ENCODE measurements at regions not wholly inside any gene's neighbourhood (a gene's known extent, or its start where the extent isn't known, plus 50 kb on each side); places are given as distances from the start of the nearest gene placed in this dataset.
"Not testable (repeated sequence)": the region's sequence is repeated elsewhere in the genome, so short reads cannot be mapped to it uniquely, and the experiment has no call there.

GRCh38 chr20:55310844-55311243, 694.5 kb downstream of the CBLN4 start:
- not testable (repeated sequence) for H3K36me3 ChIP-seq (ENCODE audit: control insufficient read depth in 3 of 3, insufficient read depth in 2 of 3, low read depth in 1 of 3, low read length in 3 of 3); H3K27ac ChIP-seq (ENCODE audit: low read depth in 1 of 3, low read length in 2 of 3); H3K4me1 ChIP-seq (ENCODE audit: control insufficient read depth in 3 of 3, insufficient read depth in 2 of 3, low read depth in 1 of 3, low read length in 2 of 3); H3K4me3 ChIP-seq (ENCODE audit: low read depth in 1 of 3, low read length in 3 of 3); FAIRE-seq; H3K9me3 ChIP-seq (ENCODE audit: control insufficient read depth in 2 of 2, insufficient read depth in 1 of 2, low read depth in 1 of 2, low read length in 1 of 2); H3K27me3 ChIP-seq (ENCODE audit: control insufficient read depth in 3 of 3, insufficient read depth in 3 of 3, low read length in 3 of 3); DNase-seq

DNA sequence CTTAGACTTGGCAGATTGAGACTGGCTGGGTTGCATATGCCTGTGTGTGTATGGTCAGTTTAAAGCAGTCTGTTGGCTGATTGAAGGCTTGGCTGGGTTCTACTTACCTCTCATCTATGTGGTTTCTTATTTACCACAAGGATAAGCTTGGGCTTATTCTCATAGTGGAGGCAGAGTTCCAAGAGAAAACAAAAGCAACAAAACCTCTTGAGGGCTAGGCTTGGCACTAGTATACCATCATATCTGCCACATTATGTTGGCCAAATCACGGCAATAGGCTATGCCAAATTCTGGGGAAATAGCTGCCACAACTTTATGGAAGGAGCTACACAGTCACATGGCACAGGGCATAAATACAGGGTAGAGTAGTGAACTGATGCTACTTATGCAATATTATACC, 714.1 kb downstream of the CBLN4 start:
- DNase-seq (no peak), FAIRE-seq (no peak)
- WGBS, 3 donors: 83 to 88% (median 87%) methylated on average over 1 of the region's 1 CpG
- Histone ChIP-seq H3K27ac (ENCODE audit: low read depth in 1 of 3, low read length in 2 of 3) (no peak overlapping the region), H3K36me3 (ENCODE audit: control insufficient read depth in 3 of 3, insufficient read depth in 2 of 3, low read depth in 1 of 3, low read length in 3 of 3) (no peaks in the 10 kb centered on the region), H3K9me3 (ENCODE audit: control insufficient read depth in 2 of 2, insufficient read depth in 1 of 2, low read depth in 1 of 2, low read length in 1 of 2) (no peaks in the 10 kb centered on the region), H3K4me1 (ENCODE audit: control insufficient read depth in 3 of 3, insufficient read depth in 2 of 3, low read depth in 1 of 3, low read length in 2 of 3) (no peaks in the 10 kb centered on the region), H3K4me3 (ENCODE audit: low read depth in 1 of 3, low read length in 3 of 3) (no peak overlapping the region), H3K27me3 (ENCODE audit: control insufficient read depth in 3 of 3, insufficient read depth in 3 of 3, low read length in 3 of 3) (no peaks in the 10 kb centered on the region)

DNA sequence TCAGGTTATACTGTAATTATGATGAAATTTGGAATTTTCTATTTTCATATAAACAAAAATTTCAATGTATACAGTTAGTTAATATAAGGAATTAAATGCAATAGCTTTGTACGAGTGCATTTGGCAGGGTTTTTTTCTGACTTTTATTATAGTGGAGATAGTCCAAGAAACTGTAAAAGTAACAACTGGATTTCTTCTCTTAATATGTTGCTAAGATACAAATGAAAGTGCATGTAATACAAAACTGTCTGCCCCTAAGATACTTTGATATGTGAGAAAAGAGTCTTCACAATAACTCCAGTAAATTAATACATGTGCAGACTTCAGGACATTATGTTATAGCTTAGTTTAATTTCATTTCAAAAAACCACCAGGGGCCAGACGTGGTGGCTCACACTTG, 721.4 kb downstream of the CBLN4 start:
- WGBS, 3 donors: 47 to 63% (median 49%) methylated on average over 2 of the region's 2 CpGs
- Histone ChIP-seq H3K4me1 (ENCODE audit: control insufficient read depth in 3 of 3, insufficient read depth in 2 of 3, low read depth in 1 of 3, low read length in 2 of 3) (no peaks in the 10 kb centered on the region), H3K36me3 (ENCODE audit: control insufficient read depth in 3 of 3, insufficient read depth in 2 of 3, low read depth in 1 of 3, low read length in 3 of 3) (no peaks in the 10 kb centered on the region), H3K9me3 (ENCODE audit: control insufficient read depth in 2 of 2, insufficient read depth in 1 of 2, low read depth in 1 of 2, low read length in 1 of 2) (peaks cover 0 to 2% of the 10 kb centered on the region in 2 donors), H3K27ac (ENCODE audit: low read depth in 1 of 3, low read length in 2 of 3) (no peak overlapping the region), H3K27me3 (ENCODE audit: control insufficient read depth in 3 of 3, insufficient read depth in 3 of 3, low read length in 3 of 3) (no peaks in the 10 kb centered on the region), H3K4me3 (ENCODE audit: low read depth in 1 of 3, low read length in 3 of 3) (no peak overlapping the region)
- FAIRE-seq (peak; percentile 5), DNase-seq (no peak)

DNA sequence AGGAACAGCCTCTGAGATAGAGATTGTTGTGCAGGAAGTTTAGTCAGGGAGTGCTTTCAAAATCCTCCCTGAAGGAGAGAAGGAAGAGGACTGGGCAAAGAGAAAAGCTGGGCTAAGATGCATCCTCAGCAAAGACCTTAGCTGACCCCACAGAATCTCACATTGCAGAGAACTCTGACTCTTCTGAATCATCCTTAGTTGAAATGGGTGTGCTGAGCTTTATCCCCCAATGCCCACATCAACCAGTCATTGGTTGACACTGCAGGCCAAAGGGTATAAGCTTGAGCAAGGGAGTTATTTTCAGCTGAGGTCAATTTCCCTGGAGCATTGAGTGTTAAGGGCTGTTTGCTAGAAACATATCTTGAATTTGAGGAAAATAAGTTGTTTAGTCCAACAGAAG, 732.2 kb downstream of the CBLN4 start:
- DNase-seq (no peak), FAIRE-seq (no peak)
- Histone ChIP-seq H3K27me3 (ENCODE audit: control insufficient read depth in 3 of 3, insufficient read depth in 3 of 3, low read length in 3 of 3) (no peaks in the 10 kb centered on the region), H3K4me1 (ENCODE audit: control insufficient read depth in 3 of 3, insufficient read depth in 2 of 3, low read depth in 1 of 3, low read length in 2 of 3) (no peaks in the 10 kb centered on the region), H3K27ac (ENCODE audit: low read depth in 1 of 3, low read length in 2 of 3) (no peak overlapping the region), H3K36me3 (ENCODE audit: control insufficient read depth in 3 of 3, insufficient read depth in 2 of 3, low read depth in 1 of 3, low read length in 3 of 3) (no peaks in the 10 kb centered on the region), H3K9me3 (ENCODE audit: control insufficient read depth in 2 of 2, insufficient read depth in 1 of 2, low read depth in 1 of 2, low read length in 1 of 2) (no peaks in the 10 kb centered on the region), H3K4me3 (ENCODE audit: low read depth in 1 of 3, low read length in 3 of 3) (no peak overlapping the region)

GRCh38 chr20:55271371-55271770, 733.9 kb downstream of the CBLN4 start:
- no peak overlapping the region for H3K27ac ChIP-seq (ENCODE audit: low read depth in 1 of 3, low read length in 2 of 3)
- no peak overlapping the region for H3K4me3 ChIP-seq (ENCODE audit: low read depth in 1 of 3, low read length in 3 of 3)
- 79 to 87% (median 80%) methylated on average over 2 of the region's 2 CpGs for WGBS, 3 donors
- no peaks in the 10 kb centered on the region for H3K27me3 ChIP-seq (ENCODE audit: control insufficient read depth in 3 of 3, insufficient read depth in 3 of 3, low read length in 3 of 3)
- DNase-seq (no peak), FAIRE-seq (no peak)
- H3K4me1 ChIP-seq (ENCODE audit: control insufficient read depth in 3 of 3, insufficient read depth in 2 of 3, low read depth in 1 of 3, low read length in 2 of 3): no peaks in the 10 kb centered on the region
- no peaks in the 10 kb centered on the region for H3K9me3 ChIP-seq (ENCODE audit: control insufficient read depth in 2 of 2, insufficient read depth in 1 of 2, low read depth in 1 of 2, low read length in 1 of 2)
- no peaks in the 10 kb centered on the region for H3K36me3 ChIP-seq (ENCODE audit: control insufficient read depth in 3 of 3, insufficient read depth in 2 of 3, low read depth in 1 of 3, low read length in 3 of 3)

- 83 to 95% (median 89%) methylated on average over 1 of the region's 1 CpG for WGBS, 3 donors
- FAIRE-seq (no peak), DNase-seq (no peak)
- Histone ChIP-seq H3K27me3 (ENCODE audit: control insufficient read depth in 3 of 3, insufficient read depth in 3 of 3, low read length in 3 of 3) (no peaks in the 10 kb centered on the region), H3K36me3 (ENCODE audit: control insufficient read depth in 3 of 3, insufficient read depth in 2 of 3, low read depth in 1 of 3, low read length in 3 of 3) (no peaks in the 10 kb centered on the region), H3K4me1 (ENCODE audit: control insufficient read depth in 3 of 3, insufficient read depth in 2 of 3, low read depth in 1 of 3, low read length in 2 of 3) (no peaks in the 10 kb centered on the region), H3K4me3 (ENCODE audit: low read depth in 1 of 3, low read length in 3 of 3) (no peak overlapping the region), H3K27ac (ENCODE audit: low read depth in 1 of 3, low read length in 2 of 3) (no peak overlapping the region), H3K9me3 (ENCODE audit: control insufficient read depth in 2 of 2, insufficient read depth in 1 of 2, low read depth in 1 of 2, low read length in 1 of 2) (no peaks in the 10 kb centered on the region)
Observed at GRCh38 chr20:55269913-55270312, 735.4 kb downstream of the CBLN4 start.

DNA sequence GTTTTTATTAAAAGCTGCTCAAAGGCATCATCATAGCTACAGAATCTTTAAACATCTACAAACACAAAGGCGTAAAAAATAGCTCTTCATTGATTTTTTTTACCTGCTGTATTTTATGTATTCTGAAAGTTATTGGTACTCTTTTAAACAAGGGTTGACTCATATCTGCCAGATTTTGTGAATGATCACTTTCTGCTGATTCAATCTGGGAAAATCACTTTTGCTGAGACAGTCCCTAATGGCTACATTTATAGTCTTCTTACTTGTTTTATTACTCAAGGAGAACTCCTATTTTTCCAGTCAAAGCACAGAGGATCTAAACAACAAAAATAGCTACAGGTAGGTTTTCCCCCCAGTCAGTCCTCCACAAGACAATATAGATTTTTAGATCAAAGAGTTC, 739.0 kb downstream of the CBLN4 start:
- WGBS, 3 donors: 77 to 94% (median 85%) methylated on average over 1 of the region's 1 CpG
- no peak for FAIRE-seq

GRCh38 chr20:55264703-55265239, 740.5 kb downstream of the CBLN4 start:
- WGBS, 3 donors: 52 to 75% (median 53%) methylated on average over 2 of the region's 2 CpGs
- DNase-seq (no peak), FAIRE-seq (no peak)

More for the DNA sequence above, 739.0 kb downstream of the CBLN4 start:
- H3K36me3 ChIP-seq (ENCODE audit: control insufficient read depth in 3 of 3, insufficient read depth in 2 of 3, low read depth in 1 of 3, low read length in 3 of 3): no peaks in the 10 kb centered on the region
- no peaks in the 10 kb centered on the region for H3K27me3 ChIP-seq (ENCODE audit: control insufficient read depth in 3 of 3, insufficient read depth in 3 of 3, low read length in 3 of 3)
- H3K27ac ChIP-seq (ENCODE audit: low read depth in 1 of 3, low read length in 2 of 3): no peak overlapping the region
- no peak for DNase-seq
- H3K4me3 ChIP-seq (ENCODE audit: low read depth in 1 of 3, low read length in 3 of 3): no peak overlapping the region
- no peaks in the 10 kb centered on the region for H3K9me3 ChIP-seq (ENCODE audit: control insufficient read depth in 2 of 2, insufficient read depth in 1 of 2, low read depth in 1 of 2, low read length in 1 of 2)
- no peaks in the 10 kb centered on the region for H3K4me1 ChIP-seq (ENCODE audit: control insufficient read depth in 3 of 3, insufficient read depth in 2 of 3, low read depth in 1 of 3, low read length in 2 of 3)

GRCh38 chr20:55258559-55258958, 746.8 kb downstream of the CBLN4 start:
- H3K4me1 ChIP-seq (ENCODE audit: control insufficient read depth in 3 of 3, insufficient read depth in 2 of 3, low read depth in 1 of 3, low read length in 2 of 3): no peaks in the 10 kb centered on the region

More at GRCh38 chr20:55264703-55265239, 740.5 kb downstream of the CBLN4 start:
- H3K27me3 ChIP-seq (ENCODE audit: control insufficient read depth in 3 of 3, insufficient read depth in 3 of 3, low read length in 3 of 3): no peaks in the 10 kb centered on the region
- no peak overlapping the region for H3K27ac ChIP-seq (ENCODE audit: low read depth in 1 of 3, low read length in 2 of 3)
- no peaks in the 10 kb centered on the region for H3K9me3 ChIP-seq (ENCODE audit: control insufficient read depth in 2 of 2, insufficient read depth in 1 of 2, low read depth in 1 of 2, low read length in 1 of 2)
- no peaks in the 10 kb centered on the region for H3K4me1 ChIP-seq (ENCODE audit: control insufficient read depth in 3 of 3, insufficient read depth in 2 of 3, low read depth in 1 of 3, low read length in 2 of 3)
- no peak overlapping the region for H3K4me3 ChIP-seq (ENCODE audit: low read depth in 1 of 3, low read length in 3 of 3)
- no peaks in the 10 kb centered on the region for H3K36me3 ChIP-seq (ENCODE audit: control insufficient read depth in 3 of 3, insufficient read depth in 2 of 3, low read depth in 1 of 3, low read length in 3 of 3)

More at GRCh38 chr20:55258559-55258958, 746.8 kb downstream of the CBLN4 start:
- Histone ChIP-seq H3K4me3 (ENCODE audit: low read depth in 1 of 3, low read length in 3 of 3) (no peak overlapping the region), H3K27ac (ENCODE audit: low read depth in 1 of 3, low read length in 2 of 3) (no peak overlapping the region), H3K9me3 (ENCODE audit: control insufficient read depth in 2 of 2, insufficient read depth in 1 of 2, low read depth in 1 of 2, low read length in 1 of 2) (peaks cover 0 to 5% of the 10 kb centered on the region in 2 donors), H3K27me3 (ENCODE audit: control insufficient read depth in 3 of 3, insufficient read depth in 3 of 3, low read length in 3 of 3) (no peaks in the 10 kb centered on the region), H3K36me3 (ENCODE audit: control insufficient read depth in 3 of 3, insufficient read depth in 2 of 3, low read depth in 1 of 3, low read length in 3 of 3) (no peaks in the 10 kb centered on the region)
- DNase-seq (no peak), FAIRE-seq (no peak)
- 18 to 42% (median 19%) methylated on average over 2 of the region's 2 CpGs for WGBS, 3 donors
